ENCODE measurements at regions not wholly inside any gene's neighbourhood (a gene's known extent, or its start where the extent isn't known, plus 50 kb on each side); places are given as distances from the start of the nearest gene placed in this dataset.

- H2BK120ac ChIP-seq (replicated peaks; ENCODE audit: low read depth, low read length) = no peak overlapping the region
- H4K20me1 ChIP-seq (replicated peaks in 1 of 2; ENCODE audit: control insufficient read depth in 1 of 2, insufficient read depth in 2 of 2, low read length in 2 of 2) = no peaks in the 10 kb centered on the region
- no peak overlapping the region for H2BK15ac ChIP-seq (ENCODE audit: low read length)
- FAIRE-seq = no peak
- H3K9ac ChIP-seq (replicated peaks in 1 of 4; ENCODE audit: extremely low read depth in 1 of 4, low read depth in 3 of 4, low read length in 3 of 4) = no peak overlapping the region
- TF ChIP-seq BCL11A (IDR thresholded peaks at IDR 0.05; ENCODE audit: low read depth in 2 of 2, low read length in 2 of 2) (no peak), KDM4A (IDR thresholded peaks at IDR 0.05; ENCODE audit: low read depth, low read length, severe bottlenecking) (no peak), SRF (IDR thresholded peaks at IDR 0.05; ENCODE audit: low read depth, low read length) (no peak), CBX5 (IDR thresholded peaks at IDR 0.05; ENCODE audit: low read depth, low read length) (no peak), TCF12 (IDR thresholded peaks at IDR 0.05; ENCODE audit: low read depth, low read length) (no peak), USF2 (IDR thresholded peaks at IDR 0.05; ENCODE audit: low read length) (no peak), BACH1 (IDR thresholded peaks at IDR 0.05; ENCODE audit: low read length) (no peak), JUND (IDR thresholded peaks at IDR 0.05; ENCODE audit: low read length) (no peak), SP1 (IDR thresholded peaks at IDR 0.05; ENCODE audit: low read depth, low read length) (no peak), SP4 (IDR thresholded peaks at IDR 0.05; ENCODE audit: low read length) (no peak)
- H2BK12ac ChIP-seq (ENCODE audit: low read depth, low read length) = no peak overlapping the region
- WGBS, 2 experiments (ENCODE audit: extremely low coverage in 1 of 2, insufficient coverage in 1 of 2, insufficient read length in 1 of 2, insufficient replicate concordance in 2 of 2, low coverage in 1 of 2, low lambda C conversion rate in 2 of 2, missing lambda C conversion rate in 1 of 2) = 91% methylated on average over 2 of the region's 2 CpGs; no CpG with 5 or more reads in 1 of the 2 experiments
- H4K8ac ChIP-seq (ENCODE audit: extremely low read depth, insufficient read depth, low read length) = no peak overlapping the region
- H3K9me3 ChIP-seq (ENCODE audit: insufficient read depth in 2 of 2, low read depth in 1 of 2, low read length in 1 of 2) = peaks cover 0 to 4% of the 10 kb centered on the region in 2 experiments; a peak in 1 of 4 replicates
- no peak overlapping the region for H2AK5ac ChIP-seq (ENCODE audit: low read depth, low read length)
- no peak overlapping the region for H2BK20ac ChIP-seq (ENCODE audit: low read length)
- H4K5ac ChIP-seq (ENCODE audit: insufficient read length, low read depth, low read length) = no peak overlapping the region
- ChIA-PET POLR2A (ENCODE audit: partially characterized antibody) (no interaction called here), CTCF (ENCODE audit: partially characterized antibody) (no interaction called here)
- H3K14ac ChIP-seq (ENCODE audit: insufficient read length) = no peak overlapping the region
- H3K4ac ChIP-seq (replicated peaks; ENCODE audit: insufficient read length, low read depth, low read length) = no peak overlapping the region
- peaks cover 0 to 2% (median 0%) of the 10 kb centered on the region in 4 experiments; a peak in 2 of 7 replicates for H3K4me1 ChIP-seq (replicated peaks in 1 of 4; ENCODE audit: control insufficient read depth in 3 of 4, insufficient read depth in 4 of 4, low read length in 3 of 4)
- H3K23me2 ChIP-seq (ENCODE audit: low read depth, low read length) = no peaks in the 10 kb centered on the region
- no peak overlapping the region for H4K91ac ChIP-seq (replicated peaks; ENCODE audit: insufficient read length, low read length)
- no peaks in the 10 kb centered on the region for H3K27me3 ChIP-seq (replicated peaks in 1 of 4; ENCODE audit: control insufficient read depth in 3 of 4, extremely low read depth in 1 of 4, insufficient read depth in 3 of 4, low read length in 3 of 4)
- no peak for DNase-seq (ENCODE audit: low read depth in 1 of 2, low spot score in 2 of 2)
- no peak overlapping the region for H3K23ac ChIP-seq (ENCODE audit: insufficient read length)
- no peak overlapping the region for H3K56ac ChIP-seq (replicated peaks; ENCODE audit: insufficient read length, low read depth, low read length)
- H3K18ac ChIP-seq (ENCODE audit: extremely low read depth, low read length) = no peak overlapping the region
- no peaks in the 10 kb centered on the region for H3K79me2 ChIP-seq (ENCODE audit: control insufficient read depth in 1 of 2, insufficient read depth in 2 of 2, low read length in 2 of 2)
- H2BK5ac ChIP-seq (ENCODE audit: low read depth, low read length) = no peak overlapping the region
- no peak overlapping the region for H2AFZ ChIP-seq (ENCODE audit: low read length)
- H3K36me3 ChIP-seq (ENCODE audit: control insufficient read depth in 2 of 4, insufficient read depth in 4 of 4, low read length in 3 of 4) = no peaks in the 10 kb centered on the region
- no peak overlapping the region for H3K4me2 ChIP-seq (ENCODE audit: insufficient read depth in 1 of 2, low read depth in 2 of 2, low read length in 2 of 2)
- H3K4me3 ChIP-seq (ENCODE audit: extremely low read depth in 1 of 4, insufficient read depth in 2 of 4, low read depth in 3 of 4, low read length in 4 of 4) = no peak overlapping the region
- H3K79me1 ChIP-seq (ENCODE audit: low read depth, low read length) = no peaks in the 10 kb centered on the region
- H3K27ac ChIP-seq (ENCODE audit: low read depth, low read length) = no peak overlapping the region
These were observed 220.9 kb upstream of the TRPC7 start for GRCh38 chr5:136586196-136586595.

Data from H1 (cell line).